22Rv1 (cell line): ENCODE measurements at regions not wholly inside any gene's neighbourhood (a gene's known extent, or its start where the extent isn't known, plus 50 kb on each side); places are given as distances from the start of the nearest gene placed in this dataset.

ENCODE experiments used
- ZFX ChIP-seq: fragments of 450-650 bp; IDR thresholded peaks from 2 replicates; pipeline ENCODE4 v1.6.1; 2017; ENCODE audit warnings: antibody characterized with exemption, borderline replicate concordance
- TF ChIP-seq, protein P1 (sequence below): fragments of 450-650 bp; IDR thresholded peaks from 2 replicates; pipeline ENCODE4 v1.5.1; 2017; ENCODE audit warnings: mild to moderate bottlenecking

- TF ChIP-seq, protein P1, sequence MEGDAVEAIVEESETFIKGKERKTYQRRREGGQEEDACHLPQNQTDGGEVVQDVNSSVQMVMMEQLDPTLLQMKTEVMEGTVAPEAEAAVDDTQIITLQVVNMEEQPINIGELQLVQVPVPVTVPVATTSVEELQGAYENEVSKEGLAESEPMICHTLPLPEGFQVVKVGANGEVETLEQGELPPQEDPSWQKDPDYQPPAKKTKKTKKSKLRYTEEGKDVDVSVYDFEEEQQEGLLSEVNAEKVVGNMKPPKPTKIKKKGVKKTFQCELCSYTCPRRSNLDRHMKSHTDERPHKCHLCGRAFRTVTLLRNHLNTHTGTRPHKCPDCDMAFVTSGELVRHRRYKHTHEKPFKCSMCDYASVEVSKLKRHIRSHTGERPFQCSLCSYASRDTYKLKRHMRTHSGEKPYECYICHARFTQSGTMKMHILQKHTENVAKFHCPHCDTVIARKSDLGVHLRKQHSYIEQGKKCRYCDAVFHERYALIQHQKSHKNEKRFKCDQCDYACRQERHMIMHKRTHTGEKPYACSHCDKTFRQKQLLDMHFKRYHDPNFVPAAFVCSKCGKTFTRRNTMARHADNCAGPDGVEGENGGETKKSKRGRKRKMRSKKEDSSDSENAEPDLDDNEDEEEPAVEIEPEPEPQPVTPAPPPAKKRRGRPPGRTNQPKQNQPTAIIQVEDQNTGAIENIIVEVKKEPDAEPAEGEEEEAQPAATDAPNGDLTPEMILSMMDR, result no peak
- TF ChIP-seq ZFX, result no peak
These were observed 61.5 kb upstream of the DCBLD2 start for GRCh38 chr3:98962951-98963350.
